GM18517 (cell line): ENCODE measurements at regions not wholly inside any gene's neighbourhood (a gene's known extent, or its start where the extent isn't known, plus 50 kb on each side); places are given as distances from the start of the nearest gene placed in this dataset.
"Not testable (repeated sequence)": the region's sequence is repeated elsewhere in the genome, so short reads cannot be mapped to it uniquely, and the experiment has no call there.

ENCODE experiments used
- ATAC-seq: cut with Tn5 transposase; IDR thresholded peaks from one replicate; pipeline ENCODE4 v1.9.1; 2021; ENCODE audit warnings: mild to moderate bottlenecking, moderate library complexity; ENCODE audit not compliant: unreplicated experiment

GRCh38 chr1:58076258-58076657 is 470.3 kb downstream of the OMA1 start:
- ATAC-seq: no peak

- ATAC-seq: no peak
Observed at GRCh38 chr1:58075188-58075578, 471.3 kb downstream of the OMA1 start.

GRCh38 chr1:58072450-58072849 is 474.1 kb downstream of the OMA1 start:
- ATAC-seq: no peak

GRCh38 chr1:58067082-58067481 is 479.4 kb downstream of the OMA1 start:
- ATAC-seq: no peak

- no peak for ATAC-seq
Observed at GRCh38 chr1:58065520-58065919, 481.0 kb downstream of the OMA1 start.

- ATAC-seq: no peak
Observed at GRCh38 chr1:58064166-58064565, 482.4 kb downstream of the OMA1 start.

GRCh38 chr1:58063095-58063494 is 483.4 kb downstream of the OMA1 start:
- no peak for ATAC-seq

- no peak for ATAC-seq
Observed at GRCh38 chr1:58062635-58063034, 483.9 kb downstream of the OMA1 start.

GRCh38 chr1:58060559-58061170 is 485.9 kb downstream of the OMA1 start:
- ATAC-seq: no peak

- no peak for ATAC-seq
Observed at GRCh38 chr1:58059789-58060188, 486.7 kb downstream of the OMA1 start.

GRCh38 chr1:58058323-58058722 is 488.2 kb downstream of the OMA1 start:
- no peak for ATAC-seq

- no peak for ATAC-seq
Observed at GRCh38 chr1:58057826-58058225, 488.7 kb downstream of the OMA1 start.

- not testable (repeated sequence) for ATAC-seq
Observed at GRCh38 chr1:58051187-58051586, 495.3 kb downstream of the OMA1 start.

GRCh38 chr1:58047265-58047858 is 499.2 kb downstream of the OMA1 start:
- no peak for ATAC-seq

GRCh38 chr1:58045094-58045705 is 501.3 kb downstream of the OMA1 start:
- ATAC-seq: no peak

GRCh38 chr1:58041621-58042020 is 504.9 kb downstream of the OMA1 start:
- ATAC-seq: no peak

- no peak for ATAC-seq
Observed at GRCh38 chr1:58038574-58038973, 508.0 kb downstream of the OMA1 start.

GRCh38 chr1:58035523-58035922 is 511.0 kb downstream of the OMA1 start:
- ATAC-seq: no peak

- ATAC-seq: no peak
Observed at GRCh38 chr1:58033311-58033710, 513.2 kb downstream of the OMA1 start.

GRCh38 chr1:58032611-58033073 is 513.9 kb downstream of the OMA1 start:
- no peak for ATAC-seq

GRCh38 chr1:58031416-58031815 is 515.1 kb downstream of the OMA1 start:
- ATAC-seq: no peak

GRCh38 chr1:58030456-58030855 is 516.1 kb downstream of the OMA1 start:
- ATAC-seq: no peak
